ENCODE measurements at regions not wholly inside any gene's neighbourhood (a gene's known extent, or its start where the extent isn't known, plus 50 kb on each side); places are given as distances from the start of the nearest gene placed in this dataset.

GRCh38 chr9:88653911-88654310, 118.9 kb downstream of the NXNL2 start:
- TF ChIP-seq CTCF (IDR thresholded peaks at IDR 0.05) (no peak), POLR2AphosphoS5 (IDR thresholded peaks at IDR 0.05; ENCODE audit: low read depth, low read length) (no peak), TCF7L2 (IDR thresholded peaks at IDR 0.05; ENCODE audit: low read depth, low read length) (no peak), SIN3A (IDR thresholded peaks at IDR 0.05; ENCODE audit: borderline replicate concordance, insufficient read depth, low read depth, low read length) (no peak), REST (IDR thresholded peaks at IDR 0.05; ENCODE audit: insufficient read depth in 1 of 2, low read depth in 2 of 2, low read length in 1 of 2) (no peak)
